HEK293 (cell line): ENCODE measurements at regions not wholly inside any gene's neighbourhood (a gene's known extent, or its start where the extent isn't known, plus 50 kb on each side); places are given as distances from the start of the nearest gene placed in this dataset.

Experiments
- CTCF ChIA-PET: fragments of 350-600 bp; formaldehyde crosslinking; extraction: SDS; loops from one replicate; lab custom pipeline; 2021; ENCODE audit warnings: antibody characterized with exemption; lab: Yijun Ruan, JAX
- POLR2A ChIA-PET: fragments of 300-600 bp; formaldehyde crosslinking; extraction: SDS; loops from one replicate; lab custom pipeline; 2020; ENCODE audit warnings: antibody characterized with exemption, inconsistent platforms; lab: Yijun Ruan, JAX
- H3K27ac ChIP-seq: fragments of 200-500 bp; sonication (Bioruptor generic); 2 replicates; pipeline ENCODE4 v1.5.1; 2014; ENCODE audit warnings: low read depth, low read length, control low read depth, inconsistent platforms; ENCODE audit errors: extremely low read depth
- H3K36me3 ChIP-seq, 2 experiments: fragments of 200-500 bp in 1 of 2; sonication (Bioruptor generic) in 1 of 2; 1 replicate in 1 of 2; 2 replicates in 1 of 2; pipeline ENCODE4 v1.5.1; 2014 to 2017; ENCODE audit warnings: inconsistent platforms in 2 of 2, low read length in 2 of 2; ENCODE audit not compliant: control insufficient read depth in 2 of 2, insufficient read depth in 1 of 2
- H3K4me1 ChIP-seq: fragments of 200-500 bp; sonication (Bioruptor generic); 2 replicates; pipeline ENCODE4 v1.5.1; 2014; ENCODE audit warnings: mild to moderate bottlenecking, low read length, inconsistent platforms; ENCODE audit not compliant: control insufficient read depth, insufficient read depth
- H3K4me3 ChIP-seq: 2 replicates; pipeline ENCODE4 v1.5.1; 2011; ENCODE audit warnings: low read depth, mild to moderate bottlenecking, control low read depth, low read length, moderate library complexity
- H3K9me3 ChIP-seq: fragments of 200-500 bp; sonication (Bioruptor generic); 2 replicates; pipeline ENCODE4 v1.5.1; 2014; ENCODE audit warnings: low read depth, low read length, inconsistent platforms; ENCODE audit not compliant: control insufficient read depth, insufficient read depth
- HOXC10 ChIP-seq: sonication (generic); formaldehyde crosslinking; IDR thresholded peaks from 2 replicates; pipeline ENCODE4 v1.8.1; 2023; ENCODE audit warnings: mild to moderate bottlenecking, missing genetic modification reagents
- KLF1 ChIP-seq: fragments of 450-650 bp; formaldehyde crosslinking; IDR thresholded peaks from 2 replicates; pipeline ENCODE4 v1.5.1; 2016; ENCODE audit warnings: missing biosample characterization, missing genetic modification characterization
- MZF1 ChIP-seq: fragments of 450-650 bp; formaldehyde crosslinking; IDR thresholded peaks from 2 replicates; pipeline ENCODE4 v1.5.1; 2017; ENCODE audit warnings: missing biosample characterization, missing genetic modification characterization, borderline replicate concordance
- SETDB1 ChIP-seq: IDR thresholded peaks from one replicate; pipeline ENCODE4 v1.6.1; 2017; ENCODE audit warnings: mild to moderate bottlenecking, low read length, moderate library complexity, mixed read lengths; ENCODE audit not compliant: insufficient read length
- SP3 ChIP-seq: fragments of 450-650 bp; formaldehyde crosslinking; IDR thresholded peaks from 2 replicates; pipeline ENCODE4 v1.5.1; 2016; ENCODE audit warnings: missing biosample characterization, missing genetic modification characterization
- ZBTB1 ChIP-seq: fragments of 450-650 bp; formaldehyde crosslinking; IDR thresholded peaks from 2 replicates; pipeline ENCODE4 v1.5.1; 2016; ENCODE audit warnings: missing biosample characterization, missing genetic modification characterization
- ZFHX2 ChIP-seq: fragments of 450-650 bp; formaldehyde crosslinking; conservative IDR thresholded peaks from 2 replicates; pipeline ENCODE4 v1.5.1; 2016; ENCODE audit warnings: missing biosample characterization, missing genetic modification characterization
- ZNF132 ChIP-seq: fragments of 450-650 bp; formaldehyde crosslinking; IDR thresholded peaks from 2 replicates; pipeline ENCODE4 v1.5.1; 2017; ENCODE audit warnings: missing biosample characterization, missing genetic modification characterization, borderline replicate concordance
- ZNF157 ChIP-seq: fragments of 450-650 bp; formaldehyde crosslinking; IDR thresholded peaks from 2 replicates; pipeline ENCODE4 v1.5.1; 2016; ENCODE audit warnings: missing biosample characterization, missing genetic modification characterization
- ZNF223 ChIP-seq: fragments of 450-650 bp; formaldehyde crosslinking; IDR thresholded peaks from 2 replicates; pipeline ENCODE4 v1.5.1; 2016; ENCODE audit warnings: missing biosample characterization, missing genetic modification characterization
- ZNF248 ChIP-seq: fragments of 450-650 bp; formaldehyde crosslinking; IDR thresholded peaks from 2 replicates; pipeline ENCODE4 v1.5.1; 2017; ENCODE audit warnings: missing biosample characterization, missing genetic modification characterization
- ZNF266 ChIP-seq: fragments of 450-650 bp; formaldehyde crosslinking; IDR thresholded peaks from 2 replicates; pipeline ENCODE4 v1.5.1; 2016; ENCODE audit warnings: missing biosample characterization, missing genetic modification characterization, low read depth
- ZNF473 ChIP-seq: fragments of 450-650 bp; formaldehyde crosslinking; IDR thresholded peaks from 2 replicates; pipeline ENCODE4 v1.5.1; 2017; ENCODE audit warnings: missing biosample characterization, missing genetic modification characterization
- ZNF501 ChIP-seq: fragments of 450-650 bp; formaldehyde crosslinking; IDR thresholded peaks from 2 replicates; pipeline ENCODE4 v1.5.1; 2016; ENCODE audit warnings: missing biosample characterization, missing genetic modification characterization
- ZNF560 ChIP-seq: fragments of 450-650 bp; formaldehyde crosslinking; IDR thresholded peaks from 2 replicates; pipeline ENCODE4 v1.5.1; 2017; ENCODE audit warnings: missing biosample characterization, missing genetic modification characterization, borderline replicate concordance
- TF ChIP-seq, protein P1 (sequence below): fragments of 450-650 bp; formaldehyde crosslinking; IDR thresholded peaks from 2 replicates; pipeline ENCODE4 v1.5.1; 2016; ENCODE audit warnings: missing biosample characterization, missing genetic modification characterization
- TF ChIP-seq, protein P2 (sequence below): fragments of 450-650 bp; formaldehyde crosslinking; IDR thresholded peaks from 2 replicates; pipeline ENCODE4 v1.5.1; 2016; ENCODE audit warnings: missing biosample characterization, missing genetic modification characterization, low read depth
- TF ChIP-seq, protein P3 (sequence below): fragments of 450-650 bp; formaldehyde crosslinking; IDR thresholded peaks from 2 replicates; pipeline ENCODE4 v1.5.1; 2017; ENCODE audit warnings: missing biosample characterization, missing genetic modification characterization
- TF ChIP-seq, protein P4 (sequence below): fragments of 450-650 bp; formaldehyde crosslinking; IDR thresholded peaks from 2 replicates; pipeline ENCODE4; 2016; ENCODE audit warnings: missing biosample characterization, missing genetic modification characterization
- TF ChIP-seq, protein P5 (sequence below): fragments of 450-650 bp; formaldehyde crosslinking; IDR thresholded peaks from 2 replicates; pipeline ENCODE4 v1.5.1; 2017; ENCODE audit warnings: missing biosample characterization, missing genetic modification characterization

DNA sequence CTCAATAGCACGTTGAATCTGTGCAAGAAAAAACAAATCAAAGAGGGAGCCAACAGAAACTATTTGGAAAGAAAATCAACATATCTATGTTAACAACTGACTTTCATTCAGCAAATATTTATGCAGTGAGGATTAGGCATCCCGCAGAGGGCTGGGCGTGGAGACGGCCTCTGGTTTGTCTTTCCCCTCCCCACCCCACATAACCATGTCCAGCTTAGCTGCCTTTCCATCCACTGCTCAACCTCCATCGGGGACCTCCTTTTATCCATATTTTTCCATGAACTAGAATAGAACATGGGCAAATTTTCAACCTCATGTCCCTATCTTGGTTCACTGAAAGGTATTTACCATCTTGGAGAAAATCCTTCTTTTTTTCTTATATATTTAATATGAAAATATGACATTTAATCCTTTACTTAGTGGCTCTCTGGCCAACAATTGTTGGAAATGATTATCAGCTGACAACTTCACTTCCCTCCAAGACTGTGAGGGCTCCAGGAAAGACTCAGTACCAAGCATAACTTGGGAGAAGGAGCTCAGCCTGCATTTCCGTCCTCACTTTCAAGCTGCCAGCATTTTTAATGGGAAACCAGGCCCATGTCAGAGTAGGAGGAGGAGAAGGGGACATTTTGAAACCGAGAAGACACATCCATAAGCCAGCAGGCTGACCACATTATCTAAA lies 462.6 kb upstream of the MAF start:
- Histone ChIP-seq H3K27ac (no peak overlapping the region), H3K9me3 (no peaks in the 10 kb centered on the region), H3K4me3 (no peak overlapping the region), H3K36me3 (no peaks in the 10 kb centered on the region), H3K4me1 (no peaks in the 10 kb centered on the region)
- POLR2A ChIA-PET = no interaction called here
- TF ChIP-seq ZNF266 (tag by site-specific recombination) (no peak), KLF1 (tag by site-specific recombination) (no peak)
- CTCF ChIA-PET = interaction anchor here (0.6 kb wide), 1 partner anchor 46 kb away, joined by 3 read pairs; no protein-coding TSS in a partner anchor

DNA sequence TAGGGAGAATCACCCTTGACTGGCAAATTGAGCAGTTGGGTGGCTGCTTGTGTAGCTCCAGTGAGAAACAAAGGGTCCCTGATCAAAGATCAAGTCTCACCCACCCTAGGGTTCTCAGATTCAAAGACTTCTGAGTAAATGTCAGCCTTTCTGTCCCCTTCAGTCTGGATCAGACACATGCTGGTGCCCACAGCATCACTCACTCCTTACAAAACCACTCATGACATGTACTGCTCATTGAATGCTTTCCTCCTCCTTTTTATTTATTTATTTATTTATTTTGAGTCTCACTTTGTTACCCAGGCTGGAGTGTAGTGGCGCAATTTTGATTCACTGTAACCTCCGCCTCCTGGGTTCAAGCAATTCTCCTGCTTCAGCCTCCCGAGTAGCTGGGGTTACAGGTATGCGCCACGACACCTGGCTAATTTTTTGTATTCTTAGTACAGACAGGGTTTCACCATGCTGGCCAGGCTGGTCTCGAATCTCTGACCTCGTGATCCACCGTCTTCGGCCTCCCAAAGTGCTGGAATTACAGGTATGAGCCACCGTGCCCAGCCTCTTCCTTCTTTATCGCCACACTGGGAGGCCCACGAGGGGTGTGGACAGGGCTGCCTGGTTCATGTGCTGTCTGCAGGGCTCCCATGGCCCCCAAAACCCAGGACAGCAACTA lies 462.0 kb upstream of the MAF start:
- CTCF ChIA-PET = no interaction called here
- POLR2A ChIA-PET = no interaction called here
- no peaks in the 10 kb centered on the region for H3K9me3 ChIP-seq
- H3K27ac ChIP-seq = no peak overlapping the region
- no peaks in the 10 kb centered on the region for H3K36me3 ChIP-seq
- TF ChIP-seq ZNF501 = no peak
- TF ChIP-seq, protein P1, sequence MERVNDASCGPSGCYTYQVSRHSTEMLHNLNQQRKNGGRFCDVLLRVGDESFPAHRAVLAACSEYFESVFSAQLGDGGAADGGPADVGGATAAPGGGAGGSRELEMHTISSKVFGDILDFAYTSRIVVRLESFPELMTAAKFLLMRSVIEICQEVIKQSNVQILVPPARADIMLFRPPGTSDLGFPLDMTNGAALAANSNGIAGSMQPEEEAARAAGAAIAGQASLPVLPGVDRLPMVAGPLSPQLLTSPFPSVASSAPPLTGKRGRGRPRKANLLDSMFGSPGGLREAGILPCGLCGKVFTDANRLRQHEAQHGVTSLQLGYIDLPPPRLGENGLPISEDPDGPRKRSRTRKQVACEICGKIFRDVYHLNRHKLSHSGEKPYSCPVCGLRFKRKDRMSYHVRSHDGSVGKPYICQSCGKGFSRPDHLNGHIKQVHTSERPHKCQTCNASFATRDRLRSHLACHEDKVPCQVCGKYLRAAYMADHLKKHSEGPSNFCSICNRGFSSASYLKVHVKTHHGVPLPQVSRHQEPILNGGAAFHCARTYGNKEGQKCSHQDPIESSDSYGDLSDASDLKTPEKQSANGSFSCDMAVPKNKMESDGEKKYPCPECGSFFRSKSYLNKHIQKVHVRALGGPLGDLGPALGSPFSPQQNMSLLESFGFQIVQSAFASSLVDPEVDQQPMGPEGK (tag by site-specific recombination) = no peak
- TF ChIP-seq ZNF223 = no peak
- TF ChIP-seq, protein P2, sequence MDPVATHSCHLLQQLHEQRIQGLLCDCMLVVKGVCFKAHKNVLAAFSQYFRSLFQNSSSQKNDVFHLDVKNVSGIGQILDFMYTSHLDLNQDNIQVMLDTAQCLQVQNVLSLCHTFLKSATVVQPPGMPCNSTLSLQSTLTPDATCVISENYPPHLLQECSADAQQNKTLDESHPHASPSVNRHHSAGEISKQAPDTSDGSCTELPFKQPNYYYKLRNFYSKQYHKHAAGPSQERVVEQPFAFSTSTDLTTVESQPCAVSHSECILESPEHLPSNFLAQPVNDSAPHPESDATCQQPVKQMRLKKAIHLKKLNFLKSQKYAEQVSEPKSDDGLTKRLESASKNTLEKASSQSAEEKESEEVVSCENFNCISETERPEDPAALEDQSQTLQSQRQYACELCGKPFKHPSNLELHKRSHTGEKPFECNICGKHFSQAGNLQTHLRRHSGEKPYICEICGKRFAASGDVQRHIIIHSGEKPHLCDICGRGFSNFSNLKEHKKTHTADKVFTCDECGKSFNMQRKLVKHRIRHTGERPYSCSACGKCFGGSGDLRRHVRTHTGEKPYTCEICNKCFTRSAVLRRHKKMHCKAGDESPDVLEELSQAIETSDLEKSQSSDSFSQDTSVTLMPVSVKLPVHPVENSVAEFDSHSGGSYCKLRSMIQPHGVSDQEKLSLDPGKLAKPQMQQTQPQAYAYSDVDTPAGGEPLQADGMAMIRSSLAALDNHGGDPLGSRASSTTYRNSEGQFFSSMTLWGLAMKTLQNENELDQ (tag by site-specific recombination) = no peak
- TF ChIP-seq SETDB1 = no peak
- no peak for TF ChIP-seq ZBTB1 (tag by site-specific recombination)
- TF ChIP-seq ZFHX2 (tag by site-specific recombination) = no peak
- TF ChIP-seq, protein P3, sequence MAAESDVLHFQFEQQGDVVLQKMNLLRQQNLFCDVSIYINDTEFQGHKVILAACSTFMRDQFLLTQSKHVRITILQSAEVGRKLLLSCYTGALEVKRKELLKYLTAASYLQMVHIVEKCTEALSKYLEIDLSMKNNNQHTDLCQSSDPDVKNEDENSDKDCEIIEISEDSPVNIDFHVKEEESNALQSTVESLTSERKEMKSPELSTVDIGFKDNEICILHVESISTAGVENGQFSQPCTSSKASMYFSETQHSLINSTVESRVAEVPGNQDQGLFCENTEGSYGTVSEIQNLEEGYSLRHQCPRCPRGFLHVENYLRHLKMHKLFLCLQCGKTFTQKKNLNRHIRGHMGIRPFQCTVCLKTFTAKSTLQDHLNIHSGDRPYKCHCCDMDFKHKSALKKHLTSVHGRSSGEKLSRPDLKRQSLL (tag by site-specific recombination) = no peak
- TF ChIP-seq HOXC10 (CRISPR knock-in tag) = no peak
- TF ChIP-seq KLF1 (tag by site-specific recombination) = no peak
- no peak for TF ChIP-seq SP3 (tag by site-specific recombination)
- TF ChIP-seq, protein P4, sequence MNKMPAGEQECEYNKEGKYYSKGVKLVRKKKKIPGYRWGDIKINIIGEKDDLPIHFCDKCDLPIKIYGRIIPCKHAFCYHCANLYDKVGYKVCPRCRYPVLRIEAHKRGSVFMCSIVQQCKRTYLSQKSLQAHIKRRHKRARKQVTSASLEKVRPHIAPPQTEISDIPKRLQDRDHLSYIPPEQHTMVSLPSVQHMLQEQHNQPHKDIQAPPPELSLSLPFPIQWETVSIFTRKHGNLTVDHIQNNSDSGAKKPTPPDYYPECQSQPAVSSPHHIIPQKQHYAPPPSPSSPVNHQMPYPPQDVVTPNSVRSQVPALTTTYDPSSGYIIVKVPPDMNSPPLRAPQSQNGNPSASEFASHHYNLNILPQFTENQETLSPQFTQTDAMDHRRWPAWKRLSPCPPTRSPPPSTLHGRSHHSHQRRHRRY = no peak
- no peak for TF ChIP-seq ZNF473 (tag by site-specific recombination)
- no peak for TF ChIP-seq MZF1
- TF ChIP-seq ZNF157 = no peak
- TF ChIP-seq, protein P5, sequence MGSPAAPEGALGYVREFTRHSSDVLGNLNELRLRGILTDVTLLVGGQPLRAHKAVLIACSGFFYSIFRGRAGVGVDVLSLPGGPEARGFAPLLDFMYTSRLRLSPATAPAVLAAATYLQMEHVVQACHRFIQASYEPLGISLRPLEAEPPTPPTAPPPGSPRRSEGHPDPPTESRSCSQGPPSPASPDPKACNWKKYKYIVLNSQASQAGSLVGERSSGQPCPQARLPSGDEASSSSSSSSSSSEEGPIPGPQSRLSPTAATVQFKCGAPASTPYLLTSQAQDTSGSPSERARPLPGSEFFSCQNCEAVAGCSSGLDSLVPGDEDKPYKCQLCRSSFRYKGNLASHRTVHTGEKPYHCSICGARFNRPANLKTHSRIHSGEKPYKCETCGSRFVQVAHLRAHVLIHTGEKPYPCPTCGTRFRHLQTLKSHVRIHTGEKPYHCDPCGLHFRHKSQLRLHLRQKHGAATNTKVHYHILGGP (tag by site-specific recombination) = no peak
- TF ChIP-seq ZNF132 = no peak
- no peak for TF ChIP-seq ZNF248 (tag by site-specific recombination)
- TF ChIP-seq ZNF560 = no peak
- no peaks in the 10 kb centered on the region for H3K4me1 ChIP-seq
- no peak overlapping the region for H3K4me3 ChIP-seq
